ENCODE measurements at regions not wholly inside any gene's neighbourhood (a gene's known extent, or its start where the extent isn't known, plus 50 kb on each side); places are given as distances from the start of the nearest gene placed in this dataset.

- TF ChIP-seq JUND (IDR thresholded peaks at IDR 0.05; ENCODE audit: low read depth), result no peak
- DNase-seq (ENCODE audit: low read depth in 1 of 2, low spot score in 1 of 2), result peak in 1 of 2 experiments; percentile 7
- in situ Hi-C loops (cut with HindIII; ENCODE audit: low pct_unique_long_range_greater_than_20kb, low sequenced_read_pairs), result no loop called here
Observed at GRCh38 chrX:26373829-26374228, 157.9 kb downstream of the MAGEB5 start.

GRCh38 chrX:26352891-26353430 lies 137.0 kb downstream of the MAGEB5 start:
- no peak for DNase-seq (ENCODE audit: low read depth in 1 of 2, low spot score in 1 of 2)
- in situ Hi-C loops (cut with HindIII; ENCODE audit: low pct_unique_long_range_greater_than_20kb, low sequenced_read_pairs), result no loop called here
- TF ChIP-seq JUND (IDR thresholded peaks at IDR 0.05; ENCODE audit: low read depth), result no peak

- TF ChIP-seq JUND (IDR thresholded peaks at IDR 0.05; ENCODE audit: low read depth), result no peak
- in situ Hi-C loops (cut with HindIII; ENCODE audit: low pct_unique_long_range_greater_than_20kb, low sequenced_read_pairs), result no loop called here
- DNase-seq (ENCODE audit: low read depth in 1 of 2, low spot score in 1 of 2), result no peak
Observed at GRCh38 chrX:26347171-26347570, 131.2 kb downstream of the MAGEB5 start.

DNA sequence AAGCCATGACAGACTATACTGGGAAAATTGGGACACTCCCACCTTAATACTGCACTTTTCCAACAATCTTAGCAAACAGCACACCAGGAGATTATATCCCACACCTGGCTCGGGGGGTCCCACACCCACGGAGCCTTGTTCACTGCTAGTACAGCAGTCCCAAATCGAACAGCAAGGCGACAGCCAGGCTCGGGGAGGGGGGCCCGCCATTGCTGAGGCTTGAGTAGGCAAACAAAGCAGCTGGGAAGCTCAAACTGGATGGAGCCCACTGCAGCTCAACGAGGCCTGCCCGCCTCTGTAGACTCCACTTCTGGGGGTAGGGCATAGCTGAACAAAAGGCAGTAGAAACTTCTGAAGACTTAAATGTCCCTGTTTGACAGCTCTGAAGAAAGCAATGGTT lies 118.3 kb downstream of the MAGEB5 start:
- in situ Hi-C loops (cut with HindIII; ENCODE audit: low pct_unique_long_range_greater_than_20kb, low sequenced_read_pairs), result no loop called here
- no peak for TF ChIP-seq JUND (IDR thresholded peaks at IDR 0.05; ENCODE audit: low read depth)
- DNase-seq (ENCODE audit: low read depth in 1 of 2, low spot score in 1 of 2), result no peak

- TF ChIP-seq JUND (IDR thresholded peaks at IDR 0.05; ENCODE audit: low read depth), result no peak
- in situ Hi-C loops (cut with HindIII; ENCODE audit: low pct_unique_long_range_greater_than_20kb, low sequenced_read_pairs), result no loop called here
- no peak for DNase-seq (ENCODE audit: low read depth in 1 of 2, low spot score in 1 of 2)
Observed at GRCh38 chrX:26328608-26329319, 112.8 kb downstream of the MAGEB5 start.

DNA sequence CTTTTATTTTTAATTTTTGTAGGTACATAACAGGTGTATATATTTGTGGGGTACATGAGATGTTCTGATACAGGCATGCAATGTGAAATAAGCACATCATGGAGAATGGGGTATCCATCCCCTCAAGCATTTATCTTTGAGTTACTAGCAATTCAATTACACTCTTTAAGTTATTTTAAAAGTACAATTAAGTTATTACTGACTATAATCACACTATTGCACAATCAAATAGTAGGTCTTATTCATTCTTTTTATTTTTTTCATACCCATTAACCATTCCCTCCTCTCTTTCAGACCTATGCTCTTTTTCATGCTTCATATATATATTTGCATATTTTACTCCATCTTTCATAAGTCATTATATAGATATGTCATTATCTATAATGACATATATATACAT lies 93.3 kb downstream of the MAGEB5 start:
- in situ Hi-C loops (cut with HindIII; ENCODE audit: low pct_unique_long_range_greater_than_20kb, low sequenced_read_pairs), result no loop called here

DNA sequence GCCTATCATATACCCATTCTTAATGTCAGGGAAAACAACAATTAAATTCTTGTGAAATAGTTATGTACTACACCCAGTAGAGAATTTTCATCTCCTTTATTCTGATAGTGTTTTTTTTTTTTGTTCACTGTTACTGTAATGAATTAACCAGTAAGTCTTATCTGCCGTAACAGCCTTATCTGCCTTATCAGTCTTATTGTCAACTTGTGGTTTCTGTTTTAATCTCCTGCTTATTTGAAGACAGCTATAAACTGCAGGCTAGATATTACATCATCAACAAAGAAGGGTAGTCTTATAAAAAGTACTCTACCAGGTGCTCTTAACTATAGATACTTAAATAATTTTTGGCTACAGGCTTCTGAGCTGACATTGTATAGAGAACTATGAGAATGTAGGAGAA lies 79.5 kb downstream of the MAGEB5 start:
- in situ Hi-C loops (cut with HindIII; ENCODE audit: low pct_unique_long_range_greater_than_20kb, low sequenced_read_pairs), result no loop called here
- no peak for DNase-seq (ENCODE audit: low read depth in 1 of 2, low spot score in 1 of 2)
- TF ChIP-seq JUND (IDR thresholded peaks at IDR 0.05; ENCODE audit: low read depth), result no peak

More for the DNA sequence above, 93.3 kb downstream of the MAGEB5 start:
- no peak for DNase-seq (ENCODE audit: low read depth in 1 of 2, low spot score in 1 of 2)
- no peak for TF ChIP-seq JUND (IDR thresholded peaks at IDR 0.05; ENCODE audit: low read depth)

DNA sequence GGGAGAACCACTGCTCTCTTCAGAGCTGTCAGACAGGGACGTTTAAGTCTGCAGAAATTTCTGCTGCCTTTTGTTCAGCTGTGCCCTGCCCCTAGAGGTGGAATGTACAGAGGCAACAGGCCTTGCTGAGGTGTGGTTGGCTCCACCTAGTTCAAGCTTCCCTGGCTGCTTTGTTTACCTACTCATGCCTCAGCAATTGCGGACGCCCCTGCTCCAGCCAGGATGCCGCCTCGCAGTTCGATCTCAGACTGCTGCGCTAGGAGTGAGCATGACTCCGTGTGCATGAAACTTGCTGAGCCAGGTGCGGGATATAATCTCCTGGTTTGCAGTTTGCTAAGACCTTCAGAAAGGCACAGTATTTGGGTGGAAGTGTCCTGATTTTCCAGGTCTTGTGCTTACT lies 70.9 kb downstream of the MAGEB5 start:
- in situ Hi-C loops (cut with HindIII; ENCODE audit: low pct_unique_long_range_greater_than_20kb, low sequenced_read_pairs), result no loop called here
- no peak for TF ChIP-seq JUND (IDR thresholded peaks at IDR 0.05; ENCODE audit: low read depth)
- DNase-seq (ENCODE audit: low read depth in 1 of 2, low spot score in 1 of 2), result peak in 1 of 2 experiments; percentile 26
